ENCODE measurements at regions not wholly inside any gene's neighbourhood (a gene's known extent, or its start where the extent isn't known, plus 50 kb on each side); places are given as distances from the start of the nearest gene placed in this dataset.

DNA sequence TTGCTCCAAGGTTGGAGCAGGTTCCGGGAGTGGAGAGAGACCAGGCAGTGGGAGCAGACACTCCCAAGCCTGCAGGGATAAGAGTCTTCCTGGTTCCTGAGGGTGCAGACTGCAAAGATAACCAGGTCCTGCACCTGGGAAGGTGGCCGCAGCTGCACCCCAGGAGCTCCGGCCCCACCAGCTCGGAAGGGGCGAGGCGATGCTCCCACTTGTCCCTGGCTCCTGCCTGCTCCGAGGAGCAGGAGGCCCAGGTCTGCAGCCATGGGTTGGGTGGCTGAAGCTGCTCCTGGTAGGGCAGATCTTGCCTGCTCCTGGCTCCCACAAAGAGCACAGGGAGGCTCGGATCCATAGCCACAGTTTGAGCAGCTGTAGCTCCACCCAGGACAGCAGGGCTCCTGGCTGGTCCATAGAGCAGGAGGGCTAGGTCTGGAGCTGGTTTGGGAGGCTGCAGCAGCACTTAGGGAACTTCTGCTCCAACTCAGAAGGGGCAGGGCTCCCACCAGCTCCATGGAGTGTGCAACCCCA lies 251.6 kb upstream of the GPC6 start:
- no CpG with 5 or more reads among the region's 8 CpGs for WGBS, 2 experiments (ENCODE audit: extremely low coverage in 2 of 2, insufficient read length in 1 of 2)
- CTCF ChIA-PET, result no interaction called here
- DNase-seq, result no peak

More for the DNA sequence above, 251.6 kb upstream of the GPC6 start:
- Histone ChIP-seq H3K9ac (ENCODE audit: low read depth, low read length) (no peak overlapping the region), H3K27ac (ENCODE audit: insufficient read depth, low read length) (no peak overlapping the region), H3K4me1 (ENCODE audit: control insufficient read depth, insufficient read depth, low read length) (no peaks in the 10 kb centered on the region), H3K4me2 (ENCODE audit: low read depth, low read length) (no peak overlapping the region), H3K27me3 (ENCODE audit: control insufficient read depth, insufficient read depth, low read length) (no peaks in the 10 kb centered on the region), H3K14ac (replicated peaks; ENCODE audit: low read depth, low read length) (no peak overlapping the region), H4K8ac (ENCODE audit: low read depth in 2 of 2, low read length in 2 of 2) (no peak overlapping the region), H2AK5ac (ENCODE audit: low read depth, low read length) (no peak overlapping the region), H2BK5ac (ENCODE audit: low read depth, low read length, poor library complexity, severe bottlenecking) (no peak overlapping the region), H2AFZ (replicated peaks; ENCODE audit: low read length, poor library complexity) (no peak overlapping the region), H4K20me1 (ENCODE audit: insufficient read depth, low read length) (no peaks in the 10 kb centered on the region), H3K4ac (ENCODE audit: low read depth, low read length) (no peak overlapping the region), H3K36me3 (ENCODE audit: control insufficient read depth, insufficient read depth, low read length) (no peaks in the 10 kb centered on the region), H2AK9ac (replicated peaks; ENCODE audit: low read depth, low read length, poor library complexity) (no peak overlapping the region), H3K56ac (ENCODE audit: extremely low read depth, insufficient read depth, low read length) (no peak overlapping the region), H3K79me1 (ENCODE audit: low read depth in 1 of 2, low read length in 2 of 2) (no peaks in the 10 kb centered on the region), H2BK120ac (ENCODE audit: low read depth, low read length) (no peak overlapping the region), H4K5ac (ENCODE audit: low read depth, low read length) (no peak overlapping the region), H3K23ac (ENCODE audit: low read depth, low read length) (no peak overlapping the region), H2BK20ac (ENCODE audit: low read depth, low read length) (no peak overlapping the region), H4K91ac (ENCODE audit: insufficient read depth, low read depth, low read length) (no peak overlapping the region), H2BK15ac (ENCODE audit: low read depth, low read length) (no peak overlapping the region), H3K9me1 (ENCODE audit: insufficient read depth, low read length) (no peaks in the 10 kb centered on the region), H3K4me3 (ENCODE audit: insufficient read depth, low read depth, low read length) (no peak overlapping the region), H3K18ac (ENCODE audit: low read depth, low read length) (no peak overlapping the region), H3K9me3 (ENCODE audit: control insufficient read depth, insufficient read depth, low read length) (no peaks in the 10 kb centered on the region)
- intact Hi-C loops (cut with micrococcal nuclease), result loop anchor here (5.0 kb wide), 1 partner anchor 1387 kb away; no protein-coding TSS in a partner anchor
- in situ Hi-C loops (cut with MboI; ENCODE audit: low sequenced_read_pairs), result no loop called here
- POLR2A ChIA-PET (ENCODE audit: unreplicated experiment), result no interaction called here
- BruUV-seq (replicated peaks), result no TSS peak
- no peak for TF ChIP-seq BHLHE40 (IDR thresholded peaks at IDR 0.05; ENCODE audit: low read depth, low read length)
- TF ChIP-seq CHD1 (IDR thresholded peaks at IDR 0.05; ENCODE audit: low read depth, low read length), result no peak
- TF ChIP-seq POLR2A (IDR thresholded peaks at IDR 0.05; ENCODE audit: low read depth, low read length), result no peak
- TF ChIP-seq CEBPB (IDR thresholded peaks at IDR 0.05; ENCODE audit: low read depth, low read length), result no peak
- TF ChIP-seq FOS (IDR thresholded peaks at IDR 0.05; ENCODE audit: low read depth, low read length), result no peak
- no peak for TF ChIP-seq CTCF (conservative IDR thresholded peaks at IDR 0.05; ENCODE audit: low read depth, low read length)
- no peak for TF ChIP-seq MAZ (IDR thresholded peaks at IDR 0.05; ENCODE audit: borderline replicate concordance, low read depth, low read length)
- no peak for TF ChIP-seq NFE2L2 (IDR thresholded peaks at IDR 0.05; ENCODE audit: low read depth, low read length)
- no peak for TF ChIP-seq RFX5 (IDR thresholded peaks at IDR 0.05; ENCODE audit: low read depth, low read length)
- TF ChIP-seq MXI1 (IDR thresholded peaks at IDR 0.05; ENCODE audit: borderline replicate concordance, low read depth, low read length), result no peak
- TF ChIP-seq, protein P1, sequence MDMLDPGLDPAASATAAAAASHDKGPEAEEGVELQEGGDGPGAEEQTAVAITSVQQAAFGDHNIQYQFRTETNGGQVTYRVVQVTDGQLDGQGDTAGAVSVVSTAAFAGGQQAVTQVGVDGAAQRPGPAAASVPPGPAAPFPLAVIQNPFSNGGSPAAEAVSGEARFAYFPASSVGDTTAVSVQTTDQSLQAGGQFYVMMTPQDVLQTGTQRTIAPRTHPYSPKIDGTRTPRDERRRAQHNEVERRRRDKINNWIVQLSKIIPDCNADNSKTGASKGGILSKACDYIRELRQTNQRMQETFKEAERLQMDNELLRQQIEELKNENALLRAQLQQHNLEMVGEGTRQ (IDR thresholded peaks at IDR 0.05; ENCODE audit: low read depth, low read length), result no peak
- no peak for TF ChIP-seq RAD21 (IDR thresholded peaks at IDR 0.05; ENCODE audit: low read length)
- TF ChIP-seq RCOR1 (IDR thresholded peaks at IDR 0.05; ENCODE audit: insufficient replicate concordance, low read length), result no peak
- TF ChIP-seq SMC3 (IDR thresholded peaks at IDR 0.05; ENCODE audit: low read depth, low read length), result no peak
- TF ChIP-seq MAFK (IDR thresholded peaks at IDR 0.05; ENCODE audit: low read depth, low read length), result no peak
- ATAC-seq (ENCODE audit: low read depth), result no peak
- dilution Hi-C loops (cut with HindIII; ENCODE audit: low sequenced_read_pairs, unreplicated experiment), result no loop called here
